IMR-90 (cell line): ENCODE measurements at regions not wholly inside any gene's neighbourhood (a gene's known extent, or its start where the extent isn't known, plus 50 kb on each side); places are given as distances from the start of the nearest gene placed in this dataset.

ENCODE experiments used
- ATAC-seq: fragments of 200-7000 bp; cut with Tn5 transposase; 2 replicates; pipeline ENCODE4 v1.9.1; 2020; ENCODE audit warnings: low read depth, mild to moderate bottlenecking, moderate library complexity
- BruUV-seq: library from RNA; stranded (reverse); fragments of 400-500 nt; replicated peaks from 2 replicates; lab custom pipeline; 2021; lab: Mats Ljungman, UMichigan
- CTCF ChIA-PET: fragments of 300-600 bp; formaldehyde crosslinking; extraction: SDS; loops from one replicate; lab custom pipeline; 2021; ENCODE audit warnings: antibody characterized with exemption; lab: Yijun Ruan, JAX
- POLR2A ChIA-PET: fragments of 300-600 bp; sonication (Branson Sonifier 250); formaldehyde crosslinking; loops from one replicate; lab custom pipeline; 2022; ENCODE audit warnings: antibody characterized with exemption; ENCODE audit not compliant: unreplicated experiment; lab: Charles Lee
- DNase-seq: peaks from one replicate; pipeline ENCODE4 v3.0.0; 2013
- H2AFZ ChIP-seq: replicated peaks from 2 replicates; pipeline ENCODE3; 2013; ENCODE audit warnings: low read length, mild to moderate bottlenecking; ENCODE audit not compliant: poor library complexity
- H2AK5ac ChIP-seq: 2 replicates; pipeline ENCODE4 v1.6.1; 2013; ENCODE audit warnings: low read depth, low read length, inconsistent platforms
- H2AK9ac ChIP-seq: replicated peaks from 2 replicates; pipeline ENCODE3; 2013; ENCODE audit warnings: mild to moderate bottlenecking, low read depth, low read length, moderate library complexity; ENCODE audit not compliant: poor library complexity
- H2BK120ac ChIP-seq: 2 replicates; pipeline ENCODE4 v1.6.1; 2013; ENCODE audit warnings: low read depth, low read length, inconsistent platforms
- H2BK15ac ChIP-seq: 3 replicates; pipeline ENCODE4 v1.6.1; 2013; ENCODE audit warnings: low read depth, low read length, inconsistent platforms
- H2BK20ac ChIP-seq: 2 replicates; pipeline ENCODE4 v1.6.1; 2013; ENCODE audit warnings: low read depth, mild to moderate bottlenecking, inconsistent platforms, low read length, moderate library complexity
- H2BK5ac ChIP-seq: 2 replicates; pipeline ENCODE4 v1.6.1; 2013; ENCODE audit warnings: mild to moderate bottlenecking, low read depth, low read length, inconsistent platforms; ENCODE audit not compliant: poor library complexity, severe bottlenecking
- H3K14ac ChIP-seq: replicated peaks from 2 replicates; pipeline ENCODE4 v1.6.1; 2013; ENCODE audit warnings: low read depth, low read length, inconsistent platforms
- H3K18ac ChIP-seq: 2 replicates; pipeline ENCODE4 v1.6.1; 2013; ENCODE audit warnings: low read depth, low read length, control low read depth
- H3K23ac ChIP-seq: 2 replicates; pipeline ENCODE4 v1.6.1; 2013; ENCODE audit warnings: low read depth, low read length, inconsistent platforms
- H3K27ac ChIP-seq: 2 replicates; pipeline ENCODE4 v1.5.1; 2013; ENCODE audit warnings: mild to moderate bottlenecking, control low read depth, low read length; ENCODE audit not compliant: insufficient read depth
- H3K27me3 ChIP-seq: 2 replicates; pipeline ENCODE4 v1.6.1; 2013; ENCODE audit warnings: low read length; ENCODE audit not compliant: control insufficient read depth, insufficient read depth
- H3K36me3 ChIP-seq: 2 replicates; pipeline ENCODE4 v1.6.1; 2013; ENCODE audit warnings: low read length, mixed read lengths; ENCODE audit not compliant: control insufficient read depth, insufficient read depth
- H3K4ac ChIP-seq: 2 replicates; pipeline ENCODE4 v1.6.1; 2013; ENCODE audit warnings: low read depth, low read length, inconsistent platforms
- H3K4me1 ChIP-seq: 2 replicates; pipeline ENCODE4 v1.6.1; 2013; ENCODE audit warnings: low read length, mixed read lengths; ENCODE audit not compliant: control insufficient read depth, insufficient read depth
- H3K4me2 ChIP-seq: 2 replicates; pipeline ENCODE4 v1.6.1; 2013; ENCODE audit warnings: low read depth, mild to moderate bottlenecking, control low read depth, low read length, moderate library complexity
- H3K4me3 ChIP-seq: 2 replicates; pipeline ENCODE4 v1.5.1; 2013; ENCODE audit warnings: low read depth, mild to moderate bottlenecking, control low read depth, low read length, moderate library complexity; ENCODE audit not compliant: insufficient read depth
- H3K56ac ChIP-seq: 2 replicates; pipeline ENCODE4 v1.6.1; 2013; ENCODE audit warnings: low read length, inconsistent platforms; ENCODE audit not compliant: insufficient read depth; ENCODE audit errors: extremely low read depth
- H3K79me1 ChIP-seq, 2 experiments: 2 replicates each; pipeline ENCODE4 v1.6.1; 2013; ENCODE audit warnings: low read length in 2 of 2, inconsistent platforms in 1 of 2, low read depth in 1 of 2
- H3K9ac ChIP-seq: 2 replicates; pipeline ENCODE4 v1.6.1; 2013; ENCODE audit warnings: low read depth, low read length, control low read depth
- H3K9me1 ChIP-seq: 2 replicates; pipeline ENCODE4 v1.6.1; 2013; ENCODE audit warnings: low read length, inconsistent platforms; ENCODE audit not compliant: insufficient read depth
- H3K9me3 ChIP-seq: 2 replicates; pipeline ENCODE4 v1.6.1; 2013; ENCODE audit warnings: low read length; ENCODE audit not compliant: control insufficient read depth, insufficient read depth
- H4K20me1 ChIP-seq: 2 replicates; pipeline ENCODE4 v1.6.1; 2013; ENCODE audit warnings: low read length, inconsistent platforms; ENCODE audit not compliant: insufficient read depth
- H4K5ac ChIP-seq: 2 replicates; pipeline ENCODE4 v1.6.1; 2013; ENCODE audit warnings: mild to moderate bottlenecking, low read depth, low read length, control low read depth
- H4K8ac ChIP-seq, 2 experiments: 2 replicates each; pipeline ENCODE4 v1.6.1; 2013; ENCODE audit warnings: low read depth in 2 of 2, low read length in 2 of 2, control low read depth in 1 of 2, inconsistent platforms in 1 of 2
- H4K91ac ChIP-seq: 2 replicates; pipeline ENCODE4 v1.6.1; 2013; ENCODE audit warnings: low read depth, low read length, inconsistent platforms; ENCODE audit not compliant: insufficient read depth
- BHLHE40 ChIP-seq: fragments of 150-350 bp; IDR thresholded peaks from 2 replicates; pipeline ENCODE4 v1.6.1; 2016; ENCODE audit warnings: mild to moderate bottlenecking, low read depth, low read length
- CEBPB ChIP-seq: IDR thresholded peaks from 2 replicates; pipeline ENCODE4 v1.6.1; 2012; ENCODE audit warnings: low read depth, low read length, improper control_type of control experiment
- MXI1 ChIP-seq: IDR thresholded peaks from 2 replicates; pipeline ENCODE4 v1.6.1; 2012; ENCODE audit warnings: low read depth, mild to moderate bottlenecking, low read length, moderate library complexity, borderline replicate concordance
- NFE2L2 ChIP-seq: fragments of 150-350 bp; IDR thresholded peaks from 2 replicates; pipeline ENCODE4 v1.6.1; 2016; ENCODE audit warnings: low read depth, mild to moderate bottlenecking, low read length
- RCOR1 ChIP-seq: IDR thresholded peaks from 2 replicates; pipeline ENCODE4 v1.6.1; 2012; ENCODE audit warnings: mild to moderate bottlenecking, low read length, improper control_type of control experiment; ENCODE audit not compliant: insufficient replicate concordance
- USF2 ChIP-seq: fragments of 150-350 bp; IDR thresholded peaks from 2 replicates; pipeline ENCODE4 v1.6.1; 2017; ENCODE audit warnings: mild to moderate bottlenecking, antibody characterized with exemption, low read length, low read depth
- WGBS, 2 experiments: methylation state at CpG; one replicate each; pipeline versions ENCODE4 v1.1.5 to v1.1.7; 2013; ENCODE audit warnings: missing lambda C conversion rate in 2 of 2; ENCODE audit not compliant: insufficient read length in 1 of 2; ENCODE audit errors: extremely low coverage in 2 of 2; 5-methylcytosine and 5-hydroxymethylcytosine counted together
- dilution Hi-C: fragments of 300-500 bp; cut with HindIII; formaldehyde crosslinking; loops from one replicate; pipeline ENCODE4 v1.14.3; 2018; ENCODE audit warnings: low sequenced_read_pairs; ENCODE audit not compliant: unreplicated experiment
- in situ Hi-C: fragments of 300-500 bp; cut with MboI; formaldehyde crosslinking; loops from 3 replicates; pipeline ENCODE4 v1.14.3; 2019; ENCODE audit warnings: low sequenced_read_pairs, inconsistent platforms, mixed read lengths
- intact Hi-C: fragments of 100-400 bp; cut with micrococcal nuclease; formaldehyde crosslinking; loops from 2 replicates; pipeline ENCODE4 v1.10.0; 2022

DNA sequence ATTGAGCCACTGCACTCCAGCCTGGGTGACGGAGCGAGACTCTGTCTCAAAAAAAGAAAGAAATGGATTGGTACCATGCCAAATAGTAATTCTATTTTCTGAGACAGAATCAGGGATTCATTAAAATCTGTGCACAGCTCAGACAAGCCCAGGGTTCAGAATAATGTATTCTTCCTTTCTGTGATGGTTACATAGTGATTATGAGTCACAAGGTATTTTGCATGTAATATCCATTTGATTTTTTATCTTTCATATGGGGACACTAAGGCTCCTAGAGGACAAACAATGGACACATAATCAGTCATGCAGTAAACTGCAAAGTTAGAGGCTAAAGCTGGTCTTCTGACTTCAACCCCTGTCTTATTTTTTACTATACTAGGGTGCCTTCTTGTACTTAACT is 156.8 kb upstream of the COL8A1 start:
- H2AFZ ChIP-seq, result no peak overlapping the region
- in situ Hi-C loops, result no loop called here
- no peak overlapping the region for H4K91ac ChIP-seq
- H3K27me3 ChIP-seq, result no peaks in the 10 kb centered on the region
- no peak for TF ChIP-seq CEBPB
- no peak for TF ChIP-seq NFE2L2
- no peak for TF ChIP-seq MXI1
- no peak for TF ChIP-seq USF2
- no peak for TF ChIP-seq RCOR1
- no peak for TF ChIP-seq BHLHE40
- H2AK9ac ChIP-seq, result no peak overlapping the region
- no peak overlapping the region for H3K9ac ChIP-seq
- no peak overlapping the region for H3K4me3 ChIP-seq
- H3K18ac ChIP-seq, result no peak overlapping the region
- intact Hi-C loops, result no loop called here
- H3K4me1 ChIP-seq, result peaks cover 3% of the 10 kb centered on the region
- dilution Hi-C loops, result no loop called here
- H2BK15ac ChIP-seq, result no peak overlapping the region
- H2BK20ac ChIP-seq, result no peak overlapping the region
- H3K23ac ChIP-seq, result no peak overlapping the region
- ChIA-PET CTCF (no interaction called here), POLR2A (no interaction called here)
- no peak overlapping the region for H3K56ac ChIP-seq
- no peaks in the 10 kb centered on the region; the same call in 1 of the 2 replicates for H3K9me1 ChIP-seq
- no peak overlapping the region for H3K4me2 ChIP-seq
- ATAC-seq (no peak), DNase-seq (no peak)
- no TSS peak for BruUV-seq
- no peak overlapping the region for H2AK5ac ChIP-seq
- no peak overlapping the region for H3K27ac ChIP-seq
- no peaks in the 10 kb centered on the region for H3K36me3 ChIP-seq
- H4K5ac ChIP-seq, result no peak overlapping the region
- H4K20me1 ChIP-seq, result no peaks in the 10 kb centered on the region
- no CpG with 5 or more reads among the region's 2 CpGs for WGBS, 2 experiments
- H2BK120ac ChIP-seq, result no peak overlapping the region
- no peak overlapping the region for H3K4ac ChIP-seq
- H2BK5ac ChIP-seq, result no peak overlapping the region
- H3K9me3 ChIP-seq, result no peaks in the 10 kb centered on the region; the same call in 1 of the 2 replicates
- H4K8ac ChIP-seq, result no peak overlapping the region
- H3K14ac ChIP-seq, result no peak overlapping the region
- H3K79me1 ChIP-seq, result no peaks in the 10 kb centered on the region
